VCaP (cell line): ENCODE measurements at regions not wholly inside any gene's neighbourhood (a gene's known extent, or its start where the extent isn't known, plus 50 kb on each side); places are given as distances from the start of the nearest gene placed in this dataset.
"Not testable (repeated sequence)": the region's sequence is repeated elsewhere in the genome, so short reads cannot be mapped to it uniquely, and the experiment has no call there.

Experiments
- H3K27ac ChIP-seq: fragments of 450-650 bp; 2 replicates; pipeline ENCODE4 v1.5.1; 2017

GRCh38 chr9:62798884-62799850 lies 1609.3 kb downstream of the SPATA31A7 start:
- H3K27ac ChIP-seq, result not testable (repeated sequence)

- H3K27ac ChIP-seq, result not testable (repeated sequence)
Observed at GRCh38 chr9:62799851-62800371, 1610.1 kb downstream of the SPATA31A7 start.

DNA sequence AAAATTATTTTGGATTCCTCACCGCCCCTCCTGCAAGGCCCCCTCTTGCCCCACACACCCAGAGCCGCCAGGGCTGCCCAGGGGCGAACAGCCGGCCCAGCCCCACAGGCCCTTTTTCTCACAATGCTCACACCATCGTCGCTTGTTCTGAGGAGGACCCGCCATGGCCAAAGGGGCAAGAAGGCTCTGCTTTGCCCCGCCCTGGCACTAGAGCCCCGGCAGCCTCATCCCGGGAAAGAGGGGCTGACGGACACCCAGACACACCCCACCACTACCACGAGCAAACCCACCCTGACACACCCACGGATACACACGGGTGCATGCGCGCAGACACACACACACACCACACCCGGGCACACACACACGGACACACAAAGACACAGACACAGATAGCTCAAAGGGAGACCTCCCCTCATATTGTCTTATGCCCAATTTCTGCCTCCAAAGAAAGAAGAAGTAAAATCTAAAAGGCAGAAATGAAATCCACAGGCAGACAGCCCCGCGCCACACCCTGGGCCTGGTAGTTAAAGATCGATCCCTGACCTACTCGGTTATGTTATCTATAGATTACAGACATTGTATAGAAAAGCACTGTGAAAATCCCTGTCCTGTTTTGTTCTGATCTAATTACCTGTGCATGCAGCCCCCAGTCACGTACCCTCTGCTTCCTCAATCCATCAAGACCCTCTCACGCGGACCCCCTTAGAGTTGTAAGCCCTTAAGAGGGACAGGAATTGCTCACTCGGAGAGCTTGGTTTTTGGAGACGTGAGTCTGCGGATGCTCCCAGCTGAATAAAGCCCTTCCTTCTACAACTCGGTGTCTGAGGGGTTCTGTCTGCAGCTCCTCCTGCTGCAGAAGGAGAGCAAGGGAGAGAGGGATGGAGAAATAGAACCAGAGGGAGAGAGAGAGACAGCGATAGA lies 1610.9 kb downstream of the SPATA31A7 start:
- H3K27ac ChIP-seq, result not testable (repeated sequence)

DNA sequence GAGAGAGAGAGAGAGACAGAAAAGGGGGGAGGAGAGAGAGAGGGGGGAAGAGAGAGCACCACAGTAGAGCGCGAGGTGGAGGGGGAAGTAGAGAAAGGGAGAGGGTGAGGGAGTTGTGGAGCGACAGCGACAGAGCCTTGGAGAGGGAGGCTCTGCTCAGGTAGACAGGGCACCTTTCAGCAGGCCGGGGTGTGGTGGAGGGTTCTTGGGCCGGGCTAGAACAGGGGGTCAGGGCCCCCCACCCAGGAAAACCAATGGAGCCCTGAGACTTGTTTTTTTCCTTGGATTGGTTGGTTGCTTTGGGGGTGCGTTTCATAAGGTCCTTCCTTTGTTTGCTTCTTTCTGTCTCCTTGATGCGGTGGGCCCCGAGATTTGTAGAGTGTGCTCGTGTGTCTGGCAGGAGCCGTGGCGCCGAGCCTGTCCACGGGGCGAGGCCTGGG lies 1611.6 kb downstream of the SPATA31A7 start:
- not testable (repeated sequence) for H3K27ac ChIP-seq

- H3K27ac ChIP-seq, result not testable (repeated sequence)
Observed at GRCh38 chr9:62801961-62802718, 1612.3 kb downstream of the SPATA31A7 start.

DNA sequence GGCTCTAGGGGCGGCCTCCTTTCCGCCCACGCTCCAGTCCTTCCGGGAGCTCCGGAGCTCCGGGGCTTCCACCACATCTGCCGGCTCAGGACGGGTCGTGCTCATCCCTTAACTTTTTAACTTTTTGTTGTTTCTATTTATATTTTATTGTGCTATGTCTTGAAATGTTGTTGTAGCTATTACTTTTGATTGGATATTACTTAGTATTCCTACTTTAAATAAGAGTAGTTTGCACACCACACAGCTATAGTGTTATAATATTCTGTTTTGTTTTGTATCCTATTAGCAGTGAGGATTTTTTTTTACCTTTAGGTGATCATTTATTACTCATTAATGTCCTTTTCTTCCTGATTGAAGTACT lies 1612.9 kb downstream of the SPATA31A7 start:
- H3K27ac ChIP-seq, result not testable (repeated sequence)

DNA sequence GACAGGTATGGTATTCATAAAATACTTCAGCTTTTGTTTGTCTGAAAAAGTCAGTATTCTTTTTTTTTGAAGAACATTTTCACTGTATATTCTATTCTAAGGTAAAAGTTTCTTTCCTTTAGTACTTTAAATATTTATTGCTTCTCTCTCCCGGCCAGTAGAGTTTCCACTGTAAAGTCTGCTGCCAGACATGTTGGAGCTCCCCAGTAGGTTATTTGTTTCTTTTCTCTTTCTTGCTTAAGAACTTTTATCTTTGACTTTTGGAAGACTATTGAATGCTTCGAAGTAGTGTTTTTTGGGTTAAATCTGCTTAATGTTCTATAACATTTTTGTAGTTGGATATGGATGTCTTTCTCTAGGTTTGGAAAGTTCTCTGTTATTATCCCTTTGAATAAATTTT lies 1613.3 kb downstream of the SPATA31A7 start:
- not testable (repeated sequence) for H3K27ac ChIP-seq

DNA sequence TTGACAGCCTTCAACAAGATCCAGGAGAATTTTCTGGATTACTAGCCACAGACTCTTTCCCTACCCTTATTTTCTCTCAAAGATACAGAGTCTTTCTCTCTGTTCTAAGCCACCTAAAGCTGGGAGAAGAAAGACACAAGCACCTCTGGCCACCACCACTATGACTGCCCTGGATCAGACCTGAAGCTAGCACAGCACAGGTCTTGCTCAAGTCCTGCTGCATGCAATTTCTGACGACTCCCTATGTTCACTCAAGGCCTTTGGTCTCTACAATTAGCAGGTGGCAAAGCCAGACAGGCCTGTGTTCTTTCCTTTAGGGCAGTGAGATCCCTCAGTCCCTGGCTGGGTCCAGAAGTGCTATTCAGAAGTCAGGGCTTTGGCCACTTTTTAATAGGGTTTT lies 1614.5 kb downstream of the SPATA31A7 start:
- H3K27ac ChIP-seq, result not testable (repeated sequence)

DNA sequence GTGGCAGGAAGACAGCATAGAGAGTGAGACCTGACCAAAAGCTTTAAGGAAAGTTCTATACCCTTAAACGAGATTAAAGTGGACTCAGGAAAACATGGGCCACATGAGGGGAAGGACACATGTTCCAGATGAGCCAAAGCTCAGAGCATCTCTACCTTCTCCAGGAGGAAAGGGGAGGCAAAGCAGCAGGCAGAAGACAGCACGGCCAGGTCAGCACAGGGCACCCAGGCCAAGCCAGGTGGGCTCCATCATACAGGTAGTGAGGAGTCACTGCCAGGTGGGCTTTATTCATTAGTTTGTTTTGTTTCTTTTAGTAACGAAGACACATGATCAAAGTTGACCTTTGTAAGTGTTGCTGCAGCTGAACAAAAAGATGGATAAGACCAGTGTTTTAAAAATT lies 1617.6 kb downstream of the SPATA31A7 start:
- H3K27ac ChIP-seq, result not testable (repeated sequence)

DNA sequence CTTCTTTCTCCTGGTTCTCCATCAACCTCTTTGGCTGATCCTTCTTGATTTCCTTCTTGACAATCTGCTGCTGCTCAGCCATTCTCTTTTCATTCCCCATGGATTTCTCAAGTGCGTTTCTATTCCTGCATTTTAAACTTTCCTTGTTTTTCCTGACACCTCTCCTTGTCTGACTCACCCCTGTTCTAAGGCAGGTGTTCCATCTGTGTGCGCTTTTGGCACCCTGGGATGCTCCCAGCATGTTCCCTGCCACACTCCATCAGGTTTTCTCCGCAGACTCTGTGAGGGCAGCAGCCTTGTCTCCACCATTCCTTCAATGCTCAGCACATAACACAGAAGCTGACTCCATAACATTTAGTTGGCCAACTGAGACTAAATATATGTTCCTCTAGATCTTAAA lies 1618.2 kb downstream of the SPATA31A7 start:
- H3K27ac ChIP-seq, result not testable (repeated sequence)

DNA sequence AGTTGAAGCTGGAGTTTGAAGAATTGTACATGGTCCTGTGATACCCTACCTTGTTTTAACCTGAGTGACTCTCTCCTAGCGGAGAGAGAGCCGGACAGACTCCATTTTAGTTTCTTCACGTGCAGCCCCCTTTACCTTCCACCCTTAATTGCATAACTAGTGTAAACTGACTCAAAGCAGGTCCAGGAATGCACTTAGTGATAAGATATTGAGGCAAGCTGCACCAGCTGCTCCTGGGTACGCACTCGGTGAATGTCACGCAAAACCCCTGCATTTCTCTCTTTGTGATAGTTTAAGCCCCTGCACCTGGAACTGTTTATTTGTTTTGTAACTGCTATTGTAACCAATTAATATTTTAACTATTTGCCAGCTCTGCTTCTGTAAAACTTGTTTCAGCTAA lies 1620.5 kb downstream of the SPATA31A7 start:
- not testable (repeated sequence) for H3K27ac ChIP-seq

- H3K27ac ChIP-seq, result not testable (repeated sequence)
Observed at GRCh38 chr9:62810811-62811315, 1621.0 kb downstream of the SPATA31A7 start.

DNA sequence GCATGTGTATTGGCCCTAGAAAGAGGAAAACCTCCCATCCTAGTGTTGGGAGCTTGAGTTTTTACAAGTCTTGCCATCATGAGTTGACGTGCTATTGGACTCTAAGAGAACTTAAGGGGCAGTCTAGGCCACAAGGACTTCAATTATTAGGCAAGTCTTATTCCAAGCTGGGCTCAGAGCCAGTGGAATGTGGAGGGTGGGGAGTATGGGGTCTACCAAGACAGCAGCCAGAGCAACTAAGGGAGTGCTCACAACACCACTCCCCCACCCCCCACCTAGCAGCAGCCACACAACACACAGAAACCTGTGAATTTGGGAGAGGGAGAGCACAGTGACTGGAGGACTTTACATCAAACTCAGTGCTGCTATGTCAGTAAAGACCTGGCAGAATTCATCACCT lies 1625.6 kb downstream of the SPATA31A7 start:
- not testable (repeated sequence) for H3K27ac ChIP-seq

DNA sequence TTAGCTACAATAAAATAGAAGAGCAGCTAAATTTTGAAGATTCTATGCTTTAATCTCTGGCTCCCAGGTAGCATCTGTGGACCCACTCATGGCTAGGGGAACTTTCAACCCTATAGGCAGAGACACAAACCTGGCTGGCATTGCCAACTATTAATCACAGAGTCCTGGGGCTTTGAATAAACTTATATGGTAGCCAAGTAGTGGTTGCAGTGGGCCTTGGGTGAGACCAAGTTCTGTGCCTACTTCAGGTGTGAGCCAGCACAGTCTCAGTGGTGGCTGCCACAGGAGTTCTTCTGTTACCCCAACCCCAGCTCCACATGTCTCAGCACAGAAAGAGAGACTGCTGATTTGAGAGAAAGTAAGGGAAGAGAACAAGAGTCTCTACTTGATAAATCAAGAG lies 1626.5 kb downstream of the SPATA31A7 start:
- not testable (repeated sequence) for H3K27ac ChIP-seq

GRCh38 chr9:62817214-62817613 lies 1627.4 kb downstream of the SPATA31A7 start:
- H3K27ac ChIP-seq, result not testable (repeated sequence)

- H3K27ac ChIP-seq, result not testable (repeated sequence)
Observed at GRCh38 chr9:62822185-62822584, 1632.3 kb downstream of the SPATA31A7 start.

DNA sequence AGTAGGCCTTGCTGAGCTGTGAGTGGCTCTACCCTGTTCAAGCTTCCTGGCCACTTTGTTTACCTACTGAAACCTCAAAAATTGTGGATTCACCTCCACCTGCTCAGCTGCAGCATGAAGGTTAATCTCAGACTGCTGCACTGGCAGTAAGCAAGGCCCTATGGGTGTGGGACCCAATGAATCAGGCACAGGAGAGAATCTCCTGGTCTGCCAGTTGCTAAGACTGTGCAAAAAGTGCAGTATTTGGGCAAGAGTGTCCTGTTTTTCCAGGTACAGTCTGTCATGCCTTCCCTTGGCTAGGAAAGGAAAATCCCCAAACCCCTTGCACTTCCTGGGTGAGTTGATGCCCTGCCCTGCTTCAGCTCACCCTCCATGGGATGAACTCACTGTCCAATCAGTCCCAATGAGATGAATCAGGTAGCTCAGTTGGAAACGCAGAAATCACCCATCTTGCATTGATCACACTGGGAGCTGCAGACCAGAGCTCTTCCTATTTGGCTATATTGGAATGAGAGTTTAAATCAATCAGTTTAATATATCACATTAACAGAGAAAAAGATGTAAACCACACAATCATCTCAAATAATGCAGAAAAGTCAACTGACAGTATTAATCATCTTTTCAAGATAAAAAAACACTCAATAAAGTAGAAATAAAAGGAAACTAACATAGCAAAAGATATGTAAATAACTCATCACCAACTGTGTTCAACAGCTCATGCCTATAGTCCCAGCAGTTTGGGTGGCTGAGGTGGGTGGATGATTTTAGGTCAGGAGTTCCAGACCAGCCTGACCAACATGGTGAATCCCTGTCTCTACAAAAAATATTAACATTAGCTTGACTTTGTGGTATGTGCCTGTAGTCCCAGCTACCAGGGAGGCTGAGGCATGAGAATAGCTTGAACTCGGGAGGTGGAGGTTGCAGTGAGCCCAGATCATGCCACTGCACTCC lies 1638.4 kb downstream of the SPATA31A7 start:
- not testable (repeated sequence) for H3K27ac ChIP-seq

GRCh38 chr9:62830829-62831459 lies 1641.1 kb downstream of the SPATA31A7 start:
- not testable (repeated sequence) for H3K27ac ChIP-seq

DNA sequence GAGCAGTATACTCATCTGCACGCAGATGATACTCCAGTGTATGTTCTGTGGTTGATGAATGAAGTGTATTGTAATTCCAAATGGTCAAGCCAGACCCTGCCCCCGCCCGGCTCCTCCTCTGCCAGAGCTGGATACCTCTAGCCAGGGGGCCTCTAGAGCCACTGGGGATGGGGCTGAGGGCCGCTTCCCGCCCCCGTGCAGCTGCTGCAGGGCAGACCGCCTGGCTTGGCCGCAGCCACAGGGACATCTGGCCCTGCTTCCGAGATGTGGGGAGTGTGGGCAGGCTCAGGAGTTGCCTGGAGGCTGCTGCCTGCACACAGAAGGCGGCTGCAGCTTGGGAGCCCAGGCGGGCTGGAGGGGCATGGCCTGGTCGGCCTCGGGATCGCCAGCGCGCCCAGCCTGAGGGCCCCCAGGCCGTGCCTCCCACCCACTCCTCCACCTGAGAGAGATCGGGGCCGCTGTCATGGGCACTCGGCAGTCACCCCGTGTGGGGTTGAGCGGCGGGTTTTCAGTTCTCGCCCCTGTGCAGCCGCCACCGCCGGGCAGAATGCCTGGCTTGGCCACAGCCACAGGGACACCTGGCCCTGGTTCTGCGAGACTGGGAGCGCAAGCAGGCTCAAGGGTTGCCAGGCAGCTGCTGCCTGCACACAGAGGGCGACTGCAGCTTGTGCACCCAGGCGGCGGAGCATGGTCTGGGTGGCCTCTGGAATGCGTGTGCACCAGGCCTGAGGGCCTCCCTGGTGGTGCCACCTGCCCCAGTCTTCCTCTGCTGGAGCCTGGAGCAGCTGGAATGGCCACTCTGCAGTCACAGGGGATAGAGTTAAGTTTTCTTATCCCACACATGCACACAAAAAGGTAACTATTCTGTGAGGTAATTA lies 1643.7 kb downstream of the SPATA31A7 start:
- H3K27ac ChIP-seq, result not testable (repeated sequence)
